HG02970 (cell line): ENCODE measurements at regions not wholly inside any gene's neighbourhood (a gene's known extent, or its start where the extent isn't known, plus 50 kb on each side); places are given as distances from the start of the nearest gene placed in this dataset.
"Not testable (repeated sequence)": the region's sequence is repeated elsewhere in the genome, so short reads cannot be mapped to it uniquely, and the experiment has no call there.

Source experiments
- ATAC-seq: cut with Tn5 transposase; IDR thresholded peaks from one replicate; pipeline ENCODE4 v1.9.1; 2021; ENCODE audit warnings: mild to moderate bottlenecking, moderate library complexity, moderate number of reproducible peaks; ENCODE audit not compliant: unreplicated experiment, low FRiP score

- no peak for ATAC-seq
Measured at GRCh38 chr9:129459547-129460322, 161.2 kb downstream of the C9orf50 start.

GRCh38 chr9:129458663-129459546 lies 162.0 kb downstream of the C9orf50 start:
- no peak for ATAC-seq

- no peak for ATAC-seq
Measured at GRCh38 chr9:129458155-129458661, 162.7 kb downstream of the C9orf50 start.

- no peak for ATAC-seq
Measured at GRCh38 chr9:129457325-129457779, 163.5 kb downstream of the C9orf50 start.

GRCh38 chr9:129456549-129457324 lies 164.2 kb downstream of the C9orf50 start:
- no peak for ATAC-seq

GRCh38 chr9:129455151-129455995 lies 165.5 kb downstream of the C9orf50 start:
- no peak for ATAC-seq

- no peak for ATAC-seq
Measured at GRCh38 chr9:129454467-129455067, 166.3 kb downstream of the C9orf50 start.

- no peak for ATAC-seq
Measured at GRCh38 chr9:129453734-129454133, 167.2 kb downstream of the C9orf50 start.

- ATAC-seq: no peak
Measured at GRCh38 chr9:129451669-129452068, 169.2 kb downstream of the C9orf50 start.

GRCh38 chr9:129451089-129451656 lies 169.7 kb downstream of the C9orf50 start:
- no peak for ATAC-seq

GRCh38 chr9:129449066-129449465 lies 171.8 kb downstream of the C9orf50 start:
- ATAC-seq: no peak

GRCh38 chr9:129446828-129447550 lies 173.9 kb downstream of the C9orf50 start:
- no peak for ATAC-seq

- ATAC-seq: no peak
Measured at GRCh38 chr9:129445794-129446306, 175.1 kb downstream of the C9orf50 start.

GRCh38 chr9:129443515-129444164 lies 177.3 kb downstream of the C9orf50 start:
- not testable (repeated sequence) for ATAC-seq

- ATAC-seq: no peak
Measured at GRCh38 chr9:129442803-129443511, 177.9 kb downstream of the C9orf50 start.

- no peak for ATAC-seq
Measured at GRCh38 chr9:129441852-129442251, 179.0 kb downstream of the C9orf50 start.
